ENCODE measurements at regions not wholly inside any gene's neighbourhood (a gene's known extent, or its start where the extent isn't known, plus 50 kb on each side); places are given as distances from the start of the nearest gene placed in this dataset.

DNA sequence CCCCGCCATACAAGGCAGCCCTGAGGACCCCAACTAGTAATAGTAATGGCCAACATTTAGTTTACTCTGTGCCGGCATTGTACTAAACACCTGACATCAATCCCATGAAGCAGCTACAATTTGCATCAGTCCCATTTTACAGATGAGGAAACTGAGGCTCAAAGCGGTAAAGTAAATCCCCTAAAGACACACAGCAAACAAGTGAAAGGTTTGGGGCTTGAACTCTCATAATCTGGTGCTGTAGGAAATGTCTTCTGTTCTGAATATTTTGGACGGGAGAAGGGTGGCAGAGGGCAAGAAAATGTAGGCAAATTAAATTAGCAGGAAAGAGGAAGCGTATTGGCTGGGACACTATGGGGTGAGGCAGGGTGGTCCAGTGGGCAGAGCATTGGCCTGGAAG, 160.3 kb upstream of the SYT13 start:
- no peak for DNase-seq (ENCODE audit: low read depth in 2 of 2)

DNA sequence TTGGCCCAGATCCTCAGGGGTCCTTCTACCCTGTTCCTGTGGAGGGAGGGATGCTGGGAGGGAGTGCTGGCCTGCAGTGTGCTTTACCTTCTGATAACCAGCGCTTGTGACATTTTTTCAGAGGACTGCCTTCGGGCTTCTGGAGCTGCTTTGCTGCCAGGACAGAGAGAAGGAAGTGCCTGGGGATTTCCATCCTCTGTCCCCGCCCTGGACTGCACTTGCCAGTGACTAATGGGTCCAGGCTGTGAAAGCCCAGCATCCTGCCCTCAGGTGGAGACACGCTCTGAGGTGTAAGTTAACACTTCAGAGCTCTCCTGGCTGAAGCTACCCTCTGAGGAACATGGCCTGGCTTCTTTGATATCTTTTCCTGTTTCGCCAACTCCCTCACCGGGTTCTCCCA, 158.7 kb upstream of the SYT13 start:
- no peak for DNase-seq (ENCODE audit: low read depth in 2 of 2)

DNA sequence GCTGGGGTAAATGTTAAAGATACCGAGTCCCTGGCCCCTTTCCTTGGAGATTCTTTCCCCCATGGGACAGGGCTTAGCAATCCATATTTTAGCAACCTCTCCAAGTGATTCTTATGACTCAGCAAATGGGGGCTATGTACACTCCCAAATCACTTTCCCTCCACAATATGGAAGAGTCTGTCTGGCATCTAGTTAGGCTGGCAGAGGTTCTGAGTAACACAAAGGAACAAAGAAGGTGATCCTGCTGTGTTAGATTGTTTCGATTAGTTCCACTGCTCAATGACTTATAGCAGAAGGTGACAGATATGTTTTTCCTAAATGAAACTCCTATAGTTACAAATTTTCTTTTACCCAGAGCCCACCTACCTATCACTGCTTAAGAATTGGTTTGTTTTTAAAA, 154.0 kb upstream of the SYT13 start:
- DNase-seq (ENCODE audit: low read depth in 2 of 2) = no peak

DNA sequence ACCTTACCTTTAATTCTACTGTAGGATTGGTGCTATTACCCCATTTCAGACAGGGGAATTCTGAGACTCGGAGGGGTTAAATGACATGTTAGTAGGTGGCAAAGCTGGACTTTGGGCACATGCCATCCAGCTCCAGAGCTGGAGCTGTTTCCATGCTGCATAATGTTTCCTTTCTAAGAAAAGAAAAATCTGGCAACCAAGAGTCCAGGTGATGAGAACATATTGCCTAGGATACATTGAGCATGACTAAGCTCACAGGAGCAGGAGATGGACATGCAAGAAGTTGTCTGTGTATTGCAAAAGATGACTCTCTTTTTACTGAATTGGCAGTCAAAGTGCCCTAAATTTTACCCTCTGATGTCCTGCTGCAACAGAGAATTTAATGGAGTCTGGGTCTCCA, 150.8 kb upstream of the SYT13 start:
- DNase-seq (ENCODE audit: low read depth in 2 of 2) = no peak

DNA sequence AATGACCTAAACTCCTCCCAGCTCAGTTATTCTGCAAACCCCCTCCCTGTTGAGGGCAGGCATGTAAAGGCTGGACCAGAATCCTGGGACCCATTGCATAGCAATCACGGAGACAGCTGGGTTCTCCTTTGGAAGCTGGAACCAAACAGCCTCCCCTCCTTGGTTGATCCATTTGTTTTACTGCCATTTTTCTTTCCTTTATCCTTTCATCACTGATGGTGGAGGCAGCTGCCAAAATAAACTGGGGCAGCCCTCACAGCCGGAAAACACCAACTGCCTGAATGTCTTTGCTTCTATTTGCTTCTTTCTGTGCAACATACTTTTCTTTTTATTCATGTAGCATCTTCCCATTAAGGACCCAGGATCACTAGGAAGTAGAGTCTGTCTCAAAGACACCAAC, 150.0 kb upstream of the SYT13 start:
- no peak for DNase-seq (ENCODE audit: low read depth in 2 of 2)

DNA sequence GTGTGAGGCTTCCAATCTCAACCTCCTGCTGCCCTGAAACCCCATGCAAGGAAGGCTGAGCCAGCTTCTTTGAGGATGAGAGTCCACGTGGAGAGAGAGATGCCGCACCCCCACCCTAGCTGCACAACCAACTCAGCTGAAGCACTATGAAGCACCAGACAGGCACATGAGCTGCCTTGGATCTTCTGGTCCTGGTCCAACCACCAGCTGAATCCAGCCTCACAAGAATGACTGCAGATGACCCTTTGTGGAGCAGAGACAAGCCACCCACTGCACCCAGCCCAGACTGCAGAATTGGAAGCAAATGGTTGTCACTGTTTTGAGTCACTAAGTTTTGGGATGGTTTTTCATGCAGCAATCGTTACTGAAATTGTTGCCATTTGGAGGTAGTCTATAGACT, 149.6 kb upstream of the SYT13 start:
- DNase-seq (ENCODE audit: low read depth in 2 of 2) = no peak

DNA sequence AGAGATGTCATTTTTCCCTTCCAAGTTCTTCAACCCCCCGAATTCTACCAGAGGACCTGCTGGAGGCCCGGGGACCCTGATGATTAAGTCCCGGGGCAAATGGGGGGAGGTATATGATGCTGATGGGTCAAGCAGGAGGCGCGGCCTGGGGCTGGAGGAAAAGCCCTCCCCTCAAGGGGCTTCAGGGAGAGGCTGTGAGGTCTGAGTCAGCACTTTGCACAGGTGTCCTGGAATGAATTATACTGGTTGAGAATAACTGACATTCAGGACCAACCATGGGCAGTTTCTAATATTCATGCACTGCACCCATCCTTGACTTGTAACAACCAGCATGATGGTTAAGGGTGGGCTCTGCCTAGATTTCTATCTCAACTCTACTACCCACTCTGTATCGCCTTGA, 146.8 kb upstream of the SYT13 start:
- no peak for DNase-seq (ENCODE audit: low read depth in 2 of 2)

DNA sequence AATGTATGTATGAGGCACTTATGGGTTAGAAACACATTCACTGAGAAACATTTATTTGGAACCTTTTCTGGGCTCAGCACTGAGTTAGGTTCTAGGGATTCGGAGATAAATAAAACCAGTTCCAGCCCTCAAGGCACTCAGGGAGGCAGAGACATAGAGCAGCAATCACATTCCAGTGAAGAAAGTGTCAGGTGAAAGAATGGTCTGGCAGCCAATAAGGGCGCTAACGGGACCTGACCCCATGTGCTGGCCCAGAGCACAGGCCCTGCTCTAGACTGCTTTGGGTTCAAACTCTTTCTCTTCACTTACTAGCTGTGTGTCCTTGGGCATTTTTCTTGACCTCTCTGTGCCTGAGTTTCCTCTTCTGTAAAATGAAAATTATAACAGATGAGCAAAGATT, 146.0 kb upstream of the SYT13 start:
- DNase-seq (ENCODE audit: low read depth in 2 of 2) = no peak

DNA sequence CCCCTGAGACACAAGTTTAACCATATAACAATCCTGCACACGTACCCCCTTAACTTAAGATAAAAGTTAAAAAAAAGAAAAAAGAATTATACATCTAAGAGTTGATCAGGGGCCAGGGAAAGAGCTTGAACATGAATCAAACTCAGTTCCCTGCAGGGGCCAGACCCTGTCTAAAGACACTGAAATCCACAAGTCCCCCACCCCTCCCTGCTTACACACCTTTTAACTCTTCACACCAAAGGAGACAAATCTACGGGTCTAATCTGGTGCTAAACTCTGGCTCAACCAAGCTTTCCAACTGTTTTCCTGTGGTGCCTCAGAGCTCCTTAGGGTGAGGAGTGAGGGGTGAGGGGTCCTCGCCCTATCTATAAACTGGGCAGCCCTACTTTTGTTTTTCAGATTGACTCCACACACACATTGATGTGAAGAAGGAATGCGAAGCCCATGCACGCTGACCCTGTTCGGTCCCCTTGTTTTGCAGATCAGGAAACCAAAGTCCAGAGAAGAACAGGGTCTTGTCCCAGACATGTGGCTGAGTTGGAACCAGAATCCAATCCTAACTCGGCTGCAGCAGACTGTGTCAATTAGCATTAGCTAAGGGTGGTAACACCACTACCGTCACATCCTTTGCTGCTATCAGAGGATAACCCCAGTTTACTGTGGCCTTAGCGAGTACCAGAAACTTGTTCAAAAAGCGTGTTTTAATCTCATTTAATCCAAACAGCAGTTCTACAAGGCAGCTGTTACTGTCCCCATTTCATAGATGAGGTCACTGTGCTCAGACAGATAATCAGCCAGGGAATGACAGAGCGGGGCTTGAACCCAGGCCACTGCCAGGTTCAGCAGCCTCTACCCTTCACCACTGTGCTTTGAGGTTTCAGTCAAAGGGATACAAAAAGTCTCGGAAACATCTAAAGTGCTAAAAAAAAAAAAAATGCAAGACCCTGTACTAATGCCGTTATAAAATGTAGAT, 145.2 kb upstream of the SYT13 start:
- no peak for DNase-seq (ENCODE audit: low read depth in 2 of 2)

DNA sequence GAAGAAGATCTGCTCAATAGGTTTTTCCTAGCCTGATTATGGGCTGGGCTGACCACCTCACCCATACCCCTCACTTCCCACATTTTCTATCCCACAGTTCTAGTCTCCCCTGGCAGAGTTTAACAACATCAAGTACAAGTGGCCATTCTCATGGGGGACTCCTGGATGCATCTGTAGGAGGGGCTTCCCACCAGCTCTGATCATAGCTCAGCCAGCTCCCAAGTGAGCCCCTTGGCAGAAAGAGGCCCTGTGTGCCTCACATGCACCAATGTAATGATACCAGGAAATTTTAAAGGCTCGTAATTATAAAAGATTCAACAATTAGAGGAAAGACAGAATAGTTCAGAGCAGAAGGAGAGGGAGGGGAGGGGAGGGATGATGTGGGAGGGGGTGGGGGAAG, 144.2 kb upstream of the SYT13 start:
- DNase-seq (ENCODE audit: low read depth in 2 of 2) = no peak

DNA sequence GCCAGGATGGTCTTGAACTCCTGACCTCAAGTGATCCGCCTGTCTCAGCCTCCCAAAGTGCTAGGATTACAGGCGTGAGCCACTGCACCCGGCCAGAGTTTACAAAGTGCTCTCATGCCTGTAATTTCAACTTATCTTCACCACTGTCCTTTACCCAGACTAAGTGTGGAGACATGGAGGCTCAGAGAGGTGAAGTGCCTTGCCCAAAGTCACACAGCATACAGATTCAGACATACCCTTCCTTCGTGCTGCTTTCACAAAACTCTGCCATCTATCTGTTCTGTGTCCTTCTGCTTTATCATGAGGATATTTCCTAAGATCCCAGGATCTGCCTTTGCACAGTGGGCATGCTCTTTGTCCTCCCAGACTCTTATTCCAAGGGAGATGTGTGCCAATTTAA, 143.6 kb upstream of the SYT13 start:
- no peak for DNase-seq (ENCODE audit: low read depth in 2 of 2)

DNA sequence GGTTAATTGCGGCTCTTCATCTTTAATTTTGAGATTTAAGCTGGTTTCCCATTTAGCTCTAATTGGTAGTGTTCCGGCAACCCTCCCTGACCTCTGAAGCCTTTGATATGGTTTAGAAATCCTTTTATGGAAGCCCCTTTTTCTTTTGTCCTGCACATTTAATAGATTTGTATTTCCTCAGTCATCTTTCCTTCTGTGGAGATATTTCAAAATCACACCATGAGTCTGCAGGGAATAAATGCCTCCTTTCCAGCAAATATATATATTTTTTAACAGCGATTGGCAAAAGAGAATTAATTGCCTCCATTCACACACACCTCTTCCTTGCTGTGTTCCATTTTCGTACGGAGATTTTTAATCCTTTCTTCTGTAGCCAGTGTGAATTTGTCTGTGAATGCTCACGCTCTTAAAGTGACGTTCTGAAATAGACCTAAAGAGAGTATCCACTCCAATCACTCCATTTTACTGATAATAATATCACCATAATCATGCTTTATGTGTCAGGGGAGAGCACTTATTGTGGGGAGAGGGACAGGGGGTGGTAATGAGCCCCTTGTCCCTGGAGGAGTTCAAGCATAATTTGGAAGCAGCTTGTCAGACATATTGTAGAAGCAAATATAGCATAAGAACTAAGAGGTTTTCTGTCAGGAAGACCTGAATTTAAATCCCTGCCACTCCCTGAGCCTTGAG, 142.5 kb upstream of the SYT13 start:
- DNase-seq (ENCODE audit: low read depth in 2 of 2) = no peak

DNA sequence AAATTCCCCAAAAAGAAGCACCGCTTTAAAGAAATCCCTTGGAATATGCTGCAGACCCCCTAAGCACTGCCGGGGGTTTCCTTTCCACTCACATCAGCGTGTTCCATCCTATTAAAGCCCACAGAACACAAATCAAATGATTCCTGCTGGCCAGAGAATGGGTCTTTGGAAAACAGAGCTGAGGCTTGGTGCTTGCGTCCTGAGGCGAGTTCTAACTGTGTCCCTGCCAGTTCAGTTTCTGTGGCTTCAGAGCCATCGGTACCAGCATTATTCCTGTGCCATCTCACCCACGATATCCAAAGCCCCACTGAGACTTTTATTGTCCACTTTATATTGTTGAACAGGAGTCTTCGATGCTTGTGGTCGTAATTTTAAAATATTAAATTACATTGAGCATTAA, 142.0 kb upstream of the SYT13 start:
- no peak for DNase-seq (ENCODE audit: low read depth in 2 of 2)

DNA sequence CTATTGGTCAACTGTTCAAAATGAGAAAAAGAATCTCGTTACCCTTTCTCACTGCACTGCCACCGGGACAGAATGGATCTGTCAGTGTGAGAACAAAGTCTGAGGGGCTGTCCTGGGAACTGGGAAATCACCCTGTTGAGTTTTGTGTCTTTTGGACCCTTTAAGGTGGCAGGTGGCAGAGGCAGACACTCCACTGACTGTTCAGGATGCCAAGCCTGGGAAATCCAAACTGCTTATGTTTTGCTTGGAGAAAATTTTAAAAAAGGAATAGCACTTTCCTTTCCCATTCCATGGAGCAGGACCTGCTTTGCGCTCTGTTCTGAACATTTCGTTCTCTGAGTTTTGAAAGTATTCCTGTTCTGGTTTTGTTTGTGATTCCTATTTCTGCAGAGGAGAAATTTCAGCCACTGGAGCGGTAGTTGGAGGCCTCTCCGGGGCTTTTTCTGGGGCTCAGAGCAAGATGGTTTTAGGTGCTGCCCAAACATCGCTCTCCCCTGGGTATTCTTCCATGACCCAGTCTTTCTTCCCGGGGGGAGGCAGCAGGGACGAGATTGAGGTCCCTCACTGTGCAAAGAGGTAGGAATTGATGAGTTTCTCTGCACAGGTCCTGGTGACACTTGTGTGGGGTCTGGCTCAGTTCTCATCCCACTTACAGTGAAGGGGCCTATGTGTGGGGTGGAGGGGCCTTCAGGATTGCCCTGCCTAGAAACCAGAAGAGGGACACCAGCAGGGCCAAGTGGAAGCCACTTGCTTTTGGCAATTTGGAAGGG, 138.5 kb upstream of the SYT13 start:
- no peak for DNase-seq (ENCODE audit: low read depth in 2 of 2)

DNA sequence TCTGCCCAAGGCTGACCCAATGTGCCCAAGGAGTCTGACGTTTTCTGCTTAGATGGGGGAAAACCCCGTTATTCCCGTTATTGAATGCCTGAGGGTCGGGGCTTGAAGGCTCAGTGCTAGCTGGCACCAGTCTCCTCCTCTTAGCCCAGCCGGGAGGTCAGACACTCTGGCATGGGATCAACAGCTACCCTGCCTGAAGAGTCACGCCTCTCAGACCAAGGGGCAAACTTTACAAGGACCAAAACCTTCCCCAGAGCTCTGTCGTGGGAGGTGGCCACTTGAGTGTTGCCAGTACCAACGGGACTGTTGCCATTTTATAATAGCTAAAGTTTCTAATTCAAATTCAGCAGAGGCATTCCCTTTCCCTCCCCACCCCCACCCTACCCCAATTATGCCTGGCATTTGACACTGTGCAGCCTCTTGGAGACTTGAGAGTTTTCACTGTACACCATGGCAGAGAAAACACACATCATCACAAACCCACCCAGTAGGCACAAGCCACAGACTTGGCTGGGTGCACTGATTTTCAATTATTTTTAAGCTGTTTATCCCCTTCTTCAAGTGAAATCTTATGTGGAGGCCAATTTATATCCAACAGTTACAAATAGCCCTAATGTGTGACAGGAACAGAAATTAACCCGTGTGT, 137.5 kb upstream of the SYT13 start:
- no peak for DNase-seq (ENCODE audit: low read depth in 2 of 2)

DNA sequence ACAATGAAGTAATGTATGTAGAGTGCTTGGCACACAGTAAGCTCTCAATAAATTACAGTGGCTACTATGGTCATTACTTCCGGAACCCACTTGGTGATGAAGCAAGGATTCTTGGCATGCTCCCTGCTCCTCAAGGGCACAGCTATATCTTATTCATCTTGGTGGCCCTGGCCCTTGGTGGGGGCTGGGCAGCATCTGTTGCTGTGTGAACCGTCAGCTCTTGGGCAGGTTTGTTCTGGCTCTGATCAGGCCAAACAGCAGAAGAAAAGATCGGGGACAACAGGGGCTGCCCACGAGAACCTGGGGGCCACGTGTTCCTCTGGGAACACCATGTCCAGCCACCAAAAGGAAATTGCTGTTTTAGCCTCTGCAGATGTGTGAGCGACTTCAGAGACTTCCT, 136.9 kb upstream of the SYT13 start:
- no peak for DNase-seq (ENCODE audit: low read depth in 2 of 2)

DNA sequence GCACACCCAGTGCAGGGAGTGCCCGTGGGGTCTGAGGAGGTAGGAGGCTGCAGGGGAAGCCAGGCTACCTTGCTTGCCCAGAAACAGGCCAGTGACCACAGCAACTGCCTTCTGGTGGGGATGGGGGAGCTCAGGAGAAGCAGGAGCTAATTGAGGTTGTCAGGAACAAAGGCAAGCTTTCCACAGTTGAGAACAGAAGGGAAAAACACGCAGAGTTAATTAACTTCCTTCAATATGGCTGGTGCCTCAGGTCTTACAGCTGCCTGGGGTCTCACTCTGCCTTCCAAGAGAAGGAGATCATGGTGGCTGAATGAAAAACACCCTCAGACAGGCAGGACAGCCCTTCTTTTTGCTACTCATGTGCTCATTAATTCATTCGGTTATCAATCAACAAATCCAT, 127.9 kb upstream of the SYT13 start:
- no peak for DNase-seq (ENCODE audit: low read depth in 2 of 2)

DNA sequence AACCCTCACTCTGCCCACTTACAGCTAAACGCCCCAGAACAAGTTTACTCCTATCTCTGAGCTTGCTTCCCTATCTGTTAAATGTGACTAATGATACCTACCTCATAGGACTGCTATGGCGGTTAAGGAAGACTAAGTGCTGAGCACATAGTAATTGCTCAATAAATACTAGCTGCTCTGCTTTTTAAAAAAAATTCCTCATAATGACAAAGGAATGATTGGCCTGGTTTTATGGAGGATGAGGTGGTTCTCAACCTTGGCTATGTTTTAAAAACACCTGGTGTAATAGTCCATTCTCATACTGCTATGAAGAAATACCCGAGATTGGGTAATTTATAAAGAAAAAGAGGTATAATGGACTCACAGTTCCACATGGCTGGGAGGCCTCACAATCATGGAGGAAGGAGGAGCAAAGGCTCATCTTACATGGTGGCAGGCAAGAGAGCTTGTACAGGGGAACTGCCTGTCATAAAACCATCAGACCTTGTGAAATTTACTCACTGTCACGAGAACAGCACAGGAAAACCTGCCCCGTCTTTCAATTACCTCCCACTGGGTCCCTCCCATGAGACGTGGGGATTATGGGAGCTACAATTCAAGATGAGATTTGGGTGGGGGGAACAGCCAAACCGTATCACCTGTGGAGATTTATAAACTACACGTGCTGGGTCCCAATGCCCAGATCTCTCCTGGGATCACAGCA, 127.2 kb upstream of the SYT13 start:
- no peak for DNase-seq (ENCODE audit: low read depth in 2 of 2)

DNA sequence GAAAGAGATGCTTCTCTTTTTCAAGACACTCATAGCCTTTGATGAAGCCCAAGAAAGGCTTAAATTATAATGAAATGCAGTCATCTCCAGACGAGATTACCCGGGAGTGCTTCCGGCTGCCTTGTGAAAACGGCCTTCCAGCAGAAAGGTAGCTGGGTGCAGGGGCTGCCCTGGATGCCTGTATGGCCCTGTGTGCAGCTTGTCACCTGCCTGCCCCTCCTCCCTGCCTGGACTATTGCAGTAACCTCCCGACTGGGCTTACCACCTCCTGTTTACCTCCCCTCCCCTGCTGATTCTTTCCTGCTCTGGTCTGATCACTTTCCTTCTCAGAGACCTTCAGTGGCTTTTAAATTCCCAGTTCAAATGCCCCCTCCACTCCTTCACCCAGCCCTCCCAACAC, 126.4 kb upstream of the SYT13 start:
- DNase-seq (ENCODE audit: low read depth in 2 of 2) = no peak

DNA sequence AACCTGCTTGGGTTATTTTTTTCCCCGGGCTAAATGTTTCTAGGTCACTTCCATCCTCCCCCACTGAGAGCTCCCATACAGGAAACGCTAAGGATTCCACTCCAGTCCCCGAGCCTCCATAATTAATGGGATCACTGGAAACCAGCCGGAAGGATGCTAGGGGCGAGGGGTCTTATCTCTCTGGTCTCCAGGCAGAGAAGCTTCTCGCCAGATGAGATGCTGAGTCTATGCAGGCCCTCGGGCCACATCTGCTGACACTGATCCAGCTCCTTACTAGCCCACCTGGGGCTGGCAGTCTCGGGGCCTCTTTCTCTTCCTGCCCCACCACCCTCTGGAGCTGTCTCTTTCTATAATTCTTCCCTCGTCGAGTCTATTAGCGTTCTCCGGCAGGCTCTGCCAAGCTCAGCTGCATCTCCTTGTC, 125.9 kb upstream of the SYT13 start:
- DNase-seq (ENCODE audit: low read depth in 2 of 2) = no peak
